Neuronal stem cell (in vitro differentiated cells): ENCODE measurements at regions not wholly inside any gene's neighbourhood (a gene's known extent, or its start where the extent isn't known, plus 50 kb on each side); places are given as distances from the start of the nearest gene placed in this dataset.

Experiments used
- DNase-seq: peaks from one replicate; pipeline ENCODE4 v3.0.0-alpha.2; 2013; ENCODE audit warnings: low spot score
- H2AFZ ChIP-seq: one replicate; pipeline ENCODE4 v1.6.1; 2013; ENCODE audit warnings: mild to moderate bottlenecking, low read length, inconsistent platforms
- H2AK5ac ChIP-seq: 2 replicates; pipeline ENCODE4 v1.6.1; 2013; ENCODE audit warnings: low read depth, mild to moderate bottlenecking, inconsistent platforms, low read length, moderate library complexity, mixed read lengths
- H2BK120ac ChIP-seq: 2 replicates; pipeline ENCODE4 v1.6.1; 2013; ENCODE audit warnings: low read depth, mild to moderate bottlenecking, inconsistent platforms, low read length, moderate library complexity, mixed read lengths
- H2BK12ac ChIP-seq: one replicate; pipeline ENCODE4 v1.6.1; 2013; ENCODE audit warnings: low read length, inconsistent platforms
- H2BK15ac ChIP-seq: 2 replicates; pipeline ENCODE4 v1.6.1; 2013; ENCODE audit warnings: mild to moderate bottlenecking, low read length, inconsistent platforms, mixed read lengths
- H2BK5ac ChIP-seq: one replicate; pipeline ENCODE4 v1.6.1; 2013; ENCODE audit warnings: inconsistent platforms, mild to moderate bottlenecking, low read length, moderate library complexity
- H3K14ac ChIP-seq: one replicate; pipeline ENCODE4 v1.6.1; 2013; ENCODE audit warnings: low read length, inconsistent platforms
- H3K18ac ChIP-seq: 2 replicates; pipeline ENCODE4 v1.6.1; 2013; ENCODE audit warnings: low read length, inconsistent platforms
- H3K23ac ChIP-seq: 2 replicates; pipeline ENCODE4 v1.6.1; 2013; ENCODE audit warnings: low read depth, mild to moderate bottlenecking, mixed read lengths, low read length, inconsistent platforms; ENCODE audit not compliant: poor library complexity
- H3K27ac ChIP-seq: replicated peaks from 3 replicates; pipeline ENCODE4 v1.5.1; 2013; ENCODE audit warnings: low read length, inconsistent platforms
- H3K27me3 ChIP-seq, 3 experiments: 2 replicates each; pipeline ENCODE4 v1.6.1; 2013; ENCODE audit warnings: low read length in 3 of 3, mild to moderate bottlenecking in 2 of 3, inconsistent platforms in 1 of 3, low read depth in 1 of 3, mixed read lengths in 1 of 3, moderate library complexity in 1 of 3; ENCODE audit not compliant: control insufficient read depth in 3 of 3, insufficient read depth in 3 of 3
- H3K36me3 ChIP-seq, 2 donors: replicated peaks in 1 of 2; 2 replicates each; pipeline ENCODE4 v1.6.1; 2013; ENCODE audit warnings: low read length in 2 of 2; ENCODE audit not compliant: control insufficient read depth in 2 of 2, insufficient read depth in 2 of 2
- H3K4ac ChIP-seq: 2 replicates; pipeline ENCODE4 v1.6.1; 2013; ENCODE audit warnings: inconsistent platforms, mild to moderate bottlenecking, low read length, moderate library complexity
- H3K4me1 ChIP-seq, 2 donors: 1 replicate in 1 of 2; 2 replicates in 1 of 2; pipeline ENCODE4 v1.6.1; 2013; ENCODE audit warnings: low read length in 2 of 2, low read depth in 1 of 2; ENCODE audit not compliant: control insufficient read depth in 2 of 2, insufficient read depth in 1 of 2
- H3K4me2 ChIP-seq: one replicate; pipeline ENCODE4 v1.6.1; 2013; ENCODE audit warnings: mild to moderate bottlenecking, low read length, inconsistent platforms; ENCODE audit not compliant: insufficient read depth, poor library complexity, severe bottlenecking
- H3K4me3 ChIP-seq, 2 donors: 2 replicates each; pipeline ENCODE4 v1.5.1; 2013; ENCODE audit warnings: low read length in 2 of 2, mild to moderate bottlenecking in 2 of 2, inconsistent platforms in 1 of 2, moderate library complexity in 1 of 2
- H3K79me1 ChIP-seq: one replicate; pipeline ENCODE4 v1.6.1; 2013; ENCODE audit warnings: low read depth, mild to moderate bottlenecking, inconsistent platforms, low read length, moderate library complexity
- H3K9ac ChIP-seq: one replicate; pipeline ENCODE4 v1.6.1; 2013; ENCODE audit warnings: mild to moderate bottlenecking, low read depth, low read length, inconsistent platforms; ENCODE audit not compliant: poor library complexity
- H3K9me3 ChIP-seq, 2 donors: replicated peaks in 1 of 2; 2 replicates each; pipeline versions ENCODE3 to v1.6.1; 2013; ENCODE audit warnings: low read length in 2 of 2, mild to moderate bottlenecking in 2 of 2, inconsistent platforms in 1 of 2, low read depth in 1 of 2, mixed read lengths in 1 of 2, moderate library complexity in 1 of 2; ENCODE audit not compliant: control insufficient read depth in 2 of 2, insufficient read depth in 1 of 2
- H4K8ac ChIP-seq: one replicate; pipeline ENCODE4 v1.6.1; 2013; ENCODE audit warnings: low read depth, mild to moderate bottlenecking, inconsistent platforms, low read length, moderate library complexity
- H4K91ac ChIP-seq: one replicate; pipeline ENCODE4 v1.6.1; 2013; ENCODE audit warnings: low read length, low read depth, mild to moderate bottlenecking, inconsistent platforms; ENCODE audit not compliant: poor library complexity
- WGBS, 2 donors: extraction: QIAGEN DNeasy Blood & Tissue Kit; methylation state at CpG; one replicate each; pipeline ENCODE4 v1.1.7; 2013; ENCODE audit warnings: missing lambda C conversion rate in 2 of 2, mixed read lengths in 1 of 2; ENCODE audit not compliant: insufficient read length in 2 of 2, insufficient replicate concordance in 1 of 2; ENCODE audit errors: extremely low coverage in 2 of 2; 5-methylcytosine and 5-hydroxymethylcytosine counted together

- no peak overlapping the region for H3K9ac ChIP-seq
- H4K91ac ChIP-seq, result no peak overlapping the region
- no CpG with 5 or more reads among the region's 2 CpGs for WGBS, 2 donors
Observed at GRCh38 chr3:74534611-74535010, 79.8 kb downstream of the CNTN3 start.

GRCh38 chr3:74532446-74532845 is 82.0 kb downstream of the CNTN3 start:
- Histone ChIP-seq H3K9me3 (no peaks in the 10 kb centered on the region), H3K36me3 (no peaks in the 10 kb centered on the region), H3K14ac (no peak overlapping the region), H3K9ac (no peak overlapping the region), H2BK5ac (no peak overlapping the region), H3K4ac (no peak overlapping the region), H3K4me2 (no peak overlapping the region), H2BK120ac (no peak overlapping the region), H3K79me1 (no peaks in the 10 kb centered on the region), H4K8ac (no peak overlapping the region), H2BK15ac (no peak overlapping the region), H3K4me1 (no peaks in the 10 kb centered on the region), H2AFZ (no peak overlapping the region), H2AK5ac (no peak overlapping the region), H2BK12ac (no peak overlapping the region), H3K23ac (no peak overlapping the region), H4K91ac (no peak overlapping the region), H3K27me3 (no peaks in the 10 kb centered on the region), H3K4me3 (no peak overlapping the region), H3K27ac (no peak overlapping the region), H3K18ac (no peak overlapping the region)
- WGBS, 2 donors, result no CpG with 5 or more reads among the region's 4 CpGs
- DNase-seq, result no peak

More at GRCh38 chr3:74534611-74535010, 79.8 kb downstream of the CNTN3 start:
- no peak overlapping the region for H2BK5ac ChIP-seq
- H3K27me3 ChIP-seq, result no peaks in the 10 kb centered on the region
- no peak overlapping the region for H3K18ac ChIP-seq
- H3K79me1 ChIP-seq, result no peaks in the 10 kb centered on the region
- H4K8ac ChIP-seq, result no peak overlapping the region
- no peak overlapping the region for H3K23ac ChIP-seq
- H3K4me3 ChIP-seq, result no peak overlapping the region
- no peak overlapping the region for H2BK15ac ChIP-seq
- H2AK5ac ChIP-seq, result no peak overlapping the region
- H3K4me1 ChIP-seq, result no peaks in the 10 kb centered on the region
- no peak overlapping the region for H3K4ac ChIP-seq
- DNase-seq, result no peak
- H3K4me2 ChIP-seq, result no peak overlapping the region
- H3K9me3 ChIP-seq, result no peaks in the 10 kb centered on the region
- no peak overlapping the region for H2BK12ac ChIP-seq
- no peak overlapping the region for H3K14ac ChIP-seq
- no peak overlapping the region for H2BK120ac ChIP-seq
- H2AFZ ChIP-seq, result no peak overlapping the region
- H3K27ac ChIP-seq, result no peak overlapping the region
- no peaks in the 10 kb centered on the region for H3K36me3 ChIP-seq

- Histone ChIP-seq H3K36me3 (no peaks in the 10 kb centered on the region), H4K8ac (no peak overlapping the region), H3K4ac (no peak overlapping the region), H3K18ac (no peak overlapping the region), H3K4me2 (no peak overlapping the region), H4K91ac (no peak overlapping the region), H3K79me1 (no peaks in the 10 kb centered on the region), H3K27ac (no peak overlapping the region), H2AFZ (no peak overlapping the region), H3K9ac (no peak overlapping the region), H3K4me1 (no peaks in the 10 kb centered on the region), H3K4me3 (no peak overlapping the region), H2BK120ac (no peak overlapping the region), H2AK5ac (no peak overlapping the region), H2BK5ac (no peak overlapping the region), H3K27me3 (no peaks in the 10 kb centered on the region), H3K14ac (no peak overlapping the region), H2BK12ac (no peak overlapping the region), H3K23ac (no peak overlapping the region), H3K9me3 (no peaks in the 10 kb centered on the region), H2BK15ac (no peak overlapping the region)
- DNase-seq, result no peak
- no CpG with 5 or more reads among the region's 4 CpGs for WGBS, 2 donors
Observed at GRCh38 chr3:74531491-74531890, 83.0 kb downstream of the CNTN3 start.

GRCh38 chr3:74529145-74529544 is 85.3 kb downstream of the CNTN3 start:
- Histone ChIP-seq H3K79me1 (no peaks in the 10 kb centered on the region), H3K18ac (no peak overlapping the region), H3K4me1 (no peaks in the 10 kb centered on the region), H4K91ac (no peak overlapping the region), H3K9ac (no peak overlapping the region), H4K8ac (no peak overlapping the region), H2BK120ac (no peak overlapping the region), H2AFZ (no peak overlapping the region), H2BK15ac (no peak overlapping the region), H3K36me3 (no peaks in the 10 kb centered on the region), H3K27me3 (no peaks in the 10 kb centered on the region), H3K4me3 (no peak overlapping the region), H3K23ac (no peak overlapping the region), H3K27ac (no peak overlapping the region), H2AK5ac (no peak overlapping the region), H3K4me2 (no peak overlapping the region), H2BK5ac (no peak overlapping the region), H2BK12ac (no peak overlapping the region), H3K4ac (no peak overlapping the region), H3K9me3 (no peaks in the 10 kb centered on the region), H3K14ac (no peak overlapping the region)
- DNase-seq, result no peak
- WGBS, 2 donors, result no CpG with 5 or more reads among the region's 3 CpGs
